Stimulated activated CD8-positive, alpha-beta memory T cell treated with anti-CD3 and anti-CD28 coated beads, Interleukin-12 subunit alpha, Interleukin-12 subunit beta, amount 100 ng/mL, for 24 hours (primary cell): ENCODE measurements at regions not wholly inside any gene's neighbourhood (a gene's known extent, or its start where the extent isn't known, plus 50 kb on each side); places are given as distances from the start of the nearest gene placed in this dataset.
"Not testable (repeated sequence)": the region's sequence is repeated elsewhere in the genome, so short reads cannot be mapped to it uniquely, and the experiment has no call there.

Source experiments
- DNase-seq: peaks from one replicate; pipeline ENCODE4 v3.0.0-alpha.2; 2020; ENCODE audit errors: extremely low read depth

DNA sequence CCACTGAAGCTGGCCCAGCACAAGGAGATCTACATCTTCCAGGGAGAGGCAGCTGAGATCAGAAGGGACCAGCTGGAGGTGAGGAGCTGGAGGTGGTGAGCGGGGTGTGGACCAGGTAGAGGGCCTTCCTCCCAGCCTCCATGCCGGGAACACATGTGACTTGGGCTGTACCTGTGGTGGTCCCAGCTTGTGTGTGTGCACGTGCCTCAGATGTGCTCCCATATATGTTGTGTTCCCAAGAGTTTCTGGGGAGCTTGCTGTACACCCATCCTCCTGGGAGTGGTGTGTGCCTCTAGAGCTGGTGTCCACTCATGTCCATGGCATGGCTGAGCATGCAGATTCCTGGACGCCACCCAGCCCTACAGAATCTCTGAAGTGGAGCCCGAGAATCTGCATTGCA lies 183.7 kb upstream of the AKAP13 start:
- DNase-seq: not testable (repeated sequence)

DNA sequence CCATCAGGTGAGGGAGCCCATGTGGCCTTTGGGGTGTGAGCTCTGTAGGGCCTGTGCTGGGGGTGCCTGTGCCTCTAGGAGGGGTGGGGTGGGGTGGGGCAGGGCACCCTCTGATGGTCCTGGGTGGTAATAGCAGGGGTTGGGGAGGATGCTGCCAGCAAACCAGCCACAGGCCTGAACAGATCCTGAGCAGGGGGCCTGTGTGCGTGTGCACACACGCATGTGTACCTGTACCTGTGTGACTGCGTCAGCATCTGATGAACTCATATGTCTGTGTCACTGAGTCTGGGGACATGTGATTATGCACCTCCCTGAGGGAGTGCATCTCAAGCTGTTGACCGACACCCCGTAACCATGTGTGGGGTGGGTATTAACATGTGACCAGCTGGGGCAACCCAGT lies 182.8 kb upstream of the AKAP13 start:
- not testable (repeated sequence) for DNase-seq

DNA sequence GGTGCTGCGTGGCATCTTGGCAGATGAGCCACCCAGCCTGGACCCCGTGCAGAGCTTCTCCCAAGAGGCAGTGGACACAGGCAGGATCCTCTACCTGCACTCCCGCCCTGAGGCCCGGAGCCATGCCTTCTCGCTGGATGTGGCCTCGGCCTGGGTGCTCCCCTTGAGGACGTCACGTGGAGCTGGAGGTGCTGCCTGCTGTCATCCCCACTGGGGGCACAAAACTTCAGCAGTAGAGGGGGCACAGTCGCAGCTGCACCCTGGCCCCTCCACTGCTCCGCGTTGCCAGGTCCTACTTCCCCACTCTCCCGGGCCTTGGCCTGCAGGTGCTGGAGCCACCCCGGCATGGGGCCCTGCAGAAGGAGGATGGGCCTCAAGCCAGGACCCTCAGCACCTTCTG lies 182.0 kb upstream of the AKAP13 start:
- DNase-seq: not testable (repeated sequence)

GRCh38 chr15:85200215-85200614 lies 180.2 kb upstream of the AKAP13 start:
- DNase-seq: not testable (repeated sequence)

DNA sequence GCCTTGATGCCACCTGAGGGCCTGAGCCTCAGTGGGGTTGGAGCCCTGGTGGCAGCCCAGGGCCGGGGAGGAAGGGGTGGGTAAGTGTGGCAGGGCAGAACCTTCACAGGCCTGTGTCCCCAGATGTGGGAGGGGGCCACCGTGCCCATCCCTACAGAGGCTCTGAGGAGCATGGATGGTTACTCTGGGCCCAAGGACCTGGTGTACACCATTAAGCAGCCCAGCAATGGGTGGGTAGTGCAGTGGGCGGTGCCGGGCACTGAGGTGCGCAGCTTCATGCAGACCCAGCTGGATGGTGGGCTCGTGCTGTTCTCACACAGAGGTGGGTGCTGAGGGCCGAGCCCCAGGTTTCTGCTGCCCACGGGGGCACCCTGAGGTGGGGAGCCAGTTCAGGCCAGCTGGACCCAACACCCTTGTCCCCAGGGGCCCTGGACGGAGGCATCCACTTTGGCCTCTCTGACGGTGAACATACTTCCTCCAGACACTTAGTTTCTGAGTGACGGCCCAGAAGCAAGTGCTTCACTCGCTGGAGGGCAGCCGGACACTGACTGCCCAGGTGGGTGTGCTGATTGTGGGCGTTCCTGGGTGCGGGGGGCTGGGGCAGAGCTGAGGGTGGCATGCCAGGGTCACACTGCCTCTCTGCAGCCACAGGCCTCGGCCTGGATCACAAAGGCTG lies 179.1 kb upstream of the AKAP13 start:
- DNase-seq: not testable (repeated sequence)

DNA sequence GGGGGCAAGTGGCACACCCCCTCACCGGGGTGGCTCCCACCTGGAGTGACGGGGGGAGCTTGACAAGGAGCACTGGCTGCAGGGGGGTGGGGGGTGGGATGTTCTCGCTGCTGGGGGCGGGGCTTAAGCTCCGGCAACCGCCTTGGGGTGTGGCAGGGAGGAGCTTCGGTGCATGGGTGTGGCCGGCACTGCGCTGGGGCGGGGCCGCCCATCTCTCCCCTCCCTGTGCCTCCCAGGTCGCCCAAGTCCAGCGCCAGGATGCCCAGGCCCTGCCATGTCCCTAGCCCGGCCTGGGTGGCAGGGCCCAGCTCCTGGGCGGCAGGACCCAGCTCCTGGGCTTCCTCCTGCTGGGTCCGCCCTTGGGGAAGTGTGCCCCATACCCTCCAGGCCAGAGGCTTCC lies 175.9 kb upstream of the AKAP13 start:
- DNase-seq: not testable (repeated sequence)

DNA sequence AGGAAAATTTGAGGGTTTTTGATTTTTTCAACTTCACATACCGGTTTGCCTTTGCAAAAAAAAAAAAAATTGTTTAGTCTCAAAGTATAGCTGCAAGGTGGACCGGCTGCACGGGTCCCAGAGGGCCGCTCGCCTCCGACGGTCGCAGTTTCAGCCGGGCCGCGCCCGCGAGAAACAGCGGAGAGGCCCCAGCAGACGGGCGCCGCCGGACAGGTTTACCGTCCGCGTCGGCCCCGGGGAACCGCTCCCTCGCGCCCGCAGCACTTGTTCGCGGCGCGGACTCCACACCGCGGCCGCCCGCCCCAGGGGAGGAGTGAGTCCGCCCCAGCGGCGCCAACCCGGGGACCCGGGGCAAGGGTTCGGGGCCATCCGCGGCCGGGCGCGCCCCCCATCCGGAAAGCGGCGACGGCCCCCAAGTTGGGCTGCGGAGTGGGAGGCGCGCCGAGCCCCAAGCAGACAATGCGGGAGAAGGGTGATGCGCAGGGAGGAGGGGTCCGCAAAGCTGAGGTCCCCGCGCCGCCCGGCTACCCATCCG lies 146.5 kb upstream of the AKAP13 start:
- not testable (repeated sequence) for DNase-seq

- not testable (repeated sequence) for DNase-seq
Observed at GRCh38 chr15:85234450-85235196, 145.8 kb upstream of the AKAP13 start.

GRCh38 chr15:85244056-85244455 lies 136.3 kb upstream of the AKAP13 start:
- not testable (repeated sequence) for DNase-seq

DNA sequence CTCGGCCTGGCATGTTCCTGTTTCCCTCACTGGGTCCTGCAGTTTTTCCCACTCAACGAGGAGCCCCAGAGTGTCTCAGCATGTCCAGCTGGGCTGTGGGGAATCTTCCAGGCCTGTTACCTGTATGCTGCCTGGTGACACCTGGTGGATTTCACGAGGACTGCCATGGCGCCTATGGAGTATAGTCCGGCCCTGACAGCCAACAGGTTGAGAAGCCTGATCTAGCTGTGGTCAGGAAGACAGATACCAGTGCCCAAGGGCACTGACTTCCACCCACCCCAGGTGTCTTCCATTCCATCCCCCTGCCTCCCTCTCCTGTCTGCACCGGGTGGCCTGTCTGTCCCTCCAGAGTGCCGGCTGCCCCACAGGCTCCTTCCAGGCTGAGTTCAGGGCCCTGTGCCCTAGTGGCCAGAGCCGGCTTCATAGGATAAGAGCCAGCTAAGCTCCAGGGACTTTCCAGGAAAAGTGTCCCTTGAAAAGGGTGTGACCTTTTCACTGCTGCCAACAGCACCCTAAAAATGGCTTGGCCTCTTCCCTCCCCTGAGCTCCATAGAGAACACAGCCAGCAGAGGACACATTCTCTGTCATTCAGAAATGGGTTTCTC lies 129.4 kb upstream of the AKAP13 start:
- DNase-seq: not testable (repeated sequence)

DNA sequence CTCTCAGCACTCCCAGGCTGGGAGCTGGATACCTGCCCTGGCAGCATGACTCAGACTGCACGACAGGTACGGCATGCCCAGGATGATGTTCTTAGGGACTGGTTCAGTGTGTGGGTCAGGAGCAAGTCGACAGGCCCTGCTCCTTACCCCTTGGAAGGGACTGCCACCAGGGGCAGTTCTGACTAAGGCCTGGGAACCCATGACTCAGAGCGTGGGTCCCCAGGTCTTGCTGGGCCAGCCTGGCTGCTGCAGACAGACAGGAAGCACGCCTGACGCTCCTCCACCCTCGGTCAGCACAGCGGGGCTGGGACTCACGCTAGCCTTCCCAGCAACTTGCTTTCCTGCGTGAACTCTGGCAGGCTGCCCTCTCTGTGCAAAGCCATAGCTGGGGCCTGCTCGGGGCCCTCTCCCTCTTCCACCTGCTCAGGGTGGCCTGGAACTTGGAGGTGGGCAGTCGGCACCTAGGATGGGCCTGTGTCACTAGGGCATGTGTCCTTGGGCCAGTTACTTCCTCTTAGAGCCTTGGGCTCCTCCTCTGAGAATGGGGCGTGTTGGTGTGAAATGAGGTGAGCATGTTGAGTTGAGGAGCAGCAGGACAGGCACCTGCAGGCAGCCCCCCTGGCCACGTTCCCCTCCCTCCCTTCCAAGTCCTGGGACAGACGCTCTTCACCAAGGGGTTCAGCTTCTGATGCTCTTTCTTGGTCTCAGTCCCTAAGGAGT lies 127.0 kb upstream of the AKAP13 start:
- not testable (repeated sequence) for DNase-seq

- not testable (repeated sequence) for DNase-seq
Observed at GRCh38 chr15:85254961-85255360, 125.4 kb upstream of the AKAP13 start.

DNA sequence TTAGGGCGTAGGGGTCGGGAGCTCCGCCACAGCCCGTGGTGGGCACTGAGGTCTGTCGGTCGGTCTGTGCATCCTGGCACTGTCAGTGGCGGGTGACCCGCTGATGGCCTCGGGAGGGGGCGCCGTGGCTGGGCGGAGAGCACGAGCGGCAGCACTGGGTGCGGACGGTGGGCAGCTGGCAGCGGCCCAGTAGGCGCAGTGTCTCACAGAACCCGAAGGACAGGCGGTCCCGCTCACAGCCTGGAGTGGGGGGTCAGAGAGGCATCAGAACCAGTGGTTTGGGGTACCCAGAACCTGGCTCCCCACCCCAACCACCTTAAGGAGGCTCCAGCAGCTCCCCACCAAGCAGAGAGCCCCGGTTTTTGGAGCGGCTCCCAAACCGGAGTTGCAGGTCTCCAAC lies 124.9 kb upstream of the AKAP13 start:
- not testable (repeated sequence) for DNase-seq

GRCh38 chr15:85256009-85256997 lies 124.1 kb upstream of the AKAP13 start:
- DNase-seq: not testable (repeated sequence)

- not testable (repeated sequence) for DNase-seq
Observed at GRCh38 chr15:85258062-85258445, 122.3 kb upstream of the AKAP13 start.

GRCh38 chr15:85258559-85259209 lies 121.7 kb upstream of the AKAP13 start:
- not testable (repeated sequence) for DNase-seq

- DNase-seq: not testable (repeated sequence)
Observed at GRCh38 chr15:85260526-85260925, 119.9 kb upstream of the AKAP13 start.

- not testable (repeated sequence) for DNase-seq
Observed at GRCh38 chr15:85262461-85263055, 117.8 kb upstream of the AKAP13 start.

DNA sequence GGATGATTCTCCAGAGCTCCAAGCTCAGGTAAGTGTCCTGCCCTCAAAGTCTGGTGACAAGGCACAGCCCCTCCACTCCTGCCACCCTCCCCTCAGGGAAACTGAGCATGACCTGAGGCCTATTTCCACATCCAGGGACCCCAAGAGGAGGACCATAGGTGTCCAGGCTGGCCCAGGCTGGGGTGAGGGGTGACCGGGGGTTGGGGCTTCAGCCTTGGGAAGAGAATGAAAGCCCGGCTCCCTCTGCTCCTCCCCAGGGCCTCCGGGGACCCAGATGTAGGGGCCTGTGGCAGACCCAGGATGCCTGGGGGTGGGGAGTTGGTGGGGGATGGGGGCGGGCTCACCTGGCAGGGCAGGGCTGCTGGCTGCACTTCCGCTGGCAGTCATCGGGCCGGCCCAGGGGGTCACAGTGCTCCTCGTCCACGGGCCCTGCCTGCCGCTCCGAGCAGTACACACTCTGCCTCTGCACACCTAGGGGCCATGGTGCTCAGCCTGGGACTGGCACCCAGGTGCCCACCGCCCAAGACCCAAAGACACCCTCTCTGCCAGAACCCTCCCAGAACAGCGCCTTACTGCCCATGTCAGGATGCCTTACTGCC lies 116.5 kb upstream of the AKAP13 start:
- not testable (repeated sequence) for DNase-seq
